ENCODE measurements at regions not wholly inside any gene's neighbourhood (a gene's known extent, or its start where the extent isn't known, plus 50 kb on each side); places are given as distances from the start of the nearest gene placed in this dataset.
A peak's percentile ranks its signal among the peaks of the same experiment; 100 is the strongest.
"Not testable (repeated sequence)": the region's sequence is repeated elsewhere in the genome, so short reads cannot be mapped to it uniquely, and the experiment has no call there.

DNA sequence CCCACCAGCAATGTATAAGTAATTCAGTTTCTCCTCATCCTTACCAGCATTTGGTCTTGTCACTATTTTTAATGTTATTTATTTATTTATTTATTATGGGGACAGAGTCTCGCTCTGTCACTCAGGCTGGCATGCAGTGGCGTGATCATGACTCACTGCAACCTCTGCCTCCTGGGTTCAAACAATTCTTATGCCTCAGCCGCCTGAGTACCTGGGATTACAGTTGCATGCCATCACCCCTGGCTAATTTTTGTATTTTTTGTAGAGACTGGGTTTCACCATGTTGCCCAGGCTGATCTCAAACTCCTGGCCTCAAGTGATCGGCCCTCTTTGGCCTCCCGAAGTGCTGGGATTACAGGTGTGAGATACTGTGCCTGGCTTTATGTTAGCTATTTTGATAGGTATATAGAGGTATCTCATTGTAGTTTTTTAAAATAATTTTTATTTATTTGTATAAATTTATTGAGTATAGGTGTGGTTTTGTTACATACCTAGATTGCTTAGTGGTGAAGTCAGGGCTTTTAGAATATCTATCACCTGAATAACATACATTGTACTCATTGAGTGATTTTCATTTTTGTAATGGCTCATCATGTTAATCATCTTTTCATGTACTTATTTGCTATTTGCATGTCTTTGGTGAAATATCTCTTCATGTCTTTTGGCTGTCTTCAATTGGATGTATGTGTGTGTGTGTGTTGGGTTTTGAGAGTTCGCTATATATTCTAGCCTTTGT is 53.3 kb downstream of the TANC2 start:
- DNase-seq (ENCODE audit: low read depth) = no peak

DNA sequence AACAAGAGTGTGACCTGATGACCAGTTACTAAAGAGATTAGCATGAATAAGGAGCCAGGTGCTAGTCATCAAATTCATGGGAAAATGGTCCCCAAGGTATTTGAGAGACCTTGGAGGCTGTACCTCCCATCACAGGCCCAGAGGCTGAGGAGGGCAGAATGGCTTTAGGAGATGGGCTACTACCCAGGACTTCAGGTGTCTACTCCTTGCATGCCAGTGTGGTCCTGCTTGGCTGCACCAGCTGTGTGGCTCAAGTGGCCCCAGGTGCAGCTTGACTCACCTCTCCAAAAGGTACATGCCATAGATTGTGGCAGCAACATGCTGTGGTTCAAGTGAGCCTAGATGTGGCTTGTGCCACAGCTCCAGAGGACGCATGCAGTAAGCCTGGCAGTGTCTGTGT is 56.5 kb downstream of the TANC2 start:
- no peak for DNase-seq (ENCODE audit: low read depth)

DNA sequence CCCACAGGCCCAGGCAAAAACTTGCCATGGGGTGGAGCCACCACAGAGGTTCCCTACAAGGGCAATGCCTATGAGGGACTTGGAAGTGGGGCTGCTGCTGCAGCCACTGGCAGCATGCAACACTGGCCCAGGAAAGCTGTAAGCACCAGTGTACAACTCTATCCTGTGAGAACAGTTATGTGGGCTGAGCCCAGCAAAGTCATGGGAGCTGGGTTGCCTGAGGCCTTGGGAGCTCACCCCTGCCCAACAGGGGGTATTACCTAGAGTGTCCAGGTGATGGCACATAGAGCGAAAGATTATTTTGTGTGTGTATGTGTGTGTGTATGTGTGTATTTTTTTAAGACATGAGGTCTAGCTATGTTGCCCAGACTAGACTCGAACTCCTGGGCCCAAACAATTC is 57.0 kb downstream of the TANC2 start:
- DNase-seq (ENCODE audit: low read depth) = no peak

DNA sequence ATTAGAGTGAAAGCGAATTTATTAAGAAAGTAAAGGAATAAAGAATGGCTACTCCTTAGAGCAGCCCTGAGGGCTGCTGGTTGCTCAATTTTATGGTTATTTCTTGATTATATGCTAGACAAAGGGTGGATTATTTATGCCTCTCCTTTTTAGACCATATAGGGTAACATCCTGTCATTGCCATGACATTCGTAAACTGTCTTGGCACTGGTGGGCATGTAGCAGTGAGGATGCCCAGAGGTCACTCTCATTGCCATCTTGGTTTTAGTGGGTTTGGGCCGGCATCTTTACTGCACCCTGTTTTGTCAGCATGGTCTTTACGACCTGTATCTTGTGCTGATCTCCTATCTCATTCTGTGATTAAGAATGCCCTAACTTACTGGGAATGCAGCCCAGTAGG is 58.2 kb downstream of the TANC2 start:
- DNase-seq (ENCODE audit: low read depth) = no peak

DNA sequence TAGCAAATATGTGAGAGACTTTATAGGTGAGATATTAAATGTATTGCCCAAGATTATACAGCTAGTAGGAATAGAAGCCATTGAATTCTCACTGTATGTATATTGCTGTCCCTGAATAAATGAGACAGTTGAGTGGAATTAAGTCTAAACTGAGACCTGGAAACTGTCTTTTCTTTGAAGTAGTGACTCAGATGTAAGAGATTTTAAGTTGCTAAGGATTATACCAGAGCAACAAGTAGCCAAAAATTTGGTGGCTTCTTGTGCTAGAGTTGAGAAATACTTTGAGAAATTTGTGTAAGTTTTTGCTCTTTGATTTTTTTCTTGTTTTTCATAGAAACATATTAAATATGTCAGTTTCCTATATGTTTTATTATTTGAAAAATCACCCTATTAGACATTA is 58.7 kb downstream of the TANC2 start:
- no peak for DNase-seq (ENCODE audit: low read depth)

GRCh38 chr17:63025637-63026036 is 59.6 kb downstream of the TANC2 start:
- DNase-seq (ENCODE audit: low read depth) = not testable (repeated sequence)

DNA sequence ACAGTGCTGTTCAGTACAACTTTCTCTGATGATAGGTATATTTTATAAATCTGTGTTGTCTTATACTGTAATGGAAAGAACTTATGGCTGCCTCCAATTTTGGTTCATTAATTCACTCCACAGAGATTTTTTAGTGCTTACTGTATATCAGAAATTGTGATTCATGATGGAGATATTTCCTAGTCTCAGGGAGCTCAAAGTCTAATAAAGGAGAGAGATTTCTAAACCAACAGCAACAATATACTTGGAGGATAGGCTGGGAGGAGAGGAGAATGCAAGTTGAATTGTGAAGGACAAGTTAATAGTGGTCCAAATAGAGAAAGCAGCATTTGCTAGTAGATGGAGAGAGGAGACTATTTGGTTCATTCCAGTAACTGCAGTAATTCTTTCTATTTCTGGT is 63.5 kb downstream of the TANC2 start:
- no peak for DNase-seq (ENCODE audit: low read depth)

DNA sequence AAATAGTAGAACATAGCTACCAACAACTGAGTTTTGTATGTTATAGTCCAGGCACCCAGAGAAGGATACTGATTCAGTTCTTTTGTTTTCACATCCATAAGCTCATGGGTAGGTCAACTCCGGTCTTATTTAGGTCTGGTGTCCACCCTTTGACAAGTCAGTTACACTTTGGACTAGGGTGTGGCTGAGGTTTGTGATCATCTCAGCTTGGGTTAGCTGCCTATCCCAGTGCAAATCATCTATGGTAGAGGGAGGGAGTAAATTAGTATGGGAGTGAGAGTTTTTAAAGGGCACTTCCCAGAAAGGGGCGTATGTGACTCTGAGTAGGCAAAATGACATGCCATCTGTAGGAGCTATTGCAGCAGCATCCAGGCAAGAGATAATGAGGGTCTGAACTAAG is 66.1 kb downstream of the TANC2 start:
- no peak for DNase-seq (ENCODE audit: low read depth)

DNA sequence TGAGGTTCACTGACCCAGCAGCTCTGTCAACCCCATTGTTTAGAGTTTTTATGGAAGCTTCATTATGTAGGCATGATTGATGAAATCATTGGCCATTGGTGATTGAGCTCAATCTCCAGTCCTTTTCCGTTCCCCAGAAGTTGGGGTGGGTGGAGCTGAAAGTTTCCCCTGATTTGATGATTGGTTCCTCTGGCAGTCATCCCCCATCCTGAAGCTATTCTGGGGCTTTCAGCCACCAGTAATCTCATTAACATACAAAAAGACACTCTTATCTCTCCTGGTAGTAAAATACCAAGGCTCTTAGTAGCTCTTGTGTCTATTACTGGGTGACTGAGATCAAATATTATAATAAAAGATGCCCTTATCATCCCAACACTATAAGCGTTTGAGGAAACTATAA is 67.1 kb downstream of the TANC2 start:
- DNase-seq (ENCODE audit: low read depth) = no peak

DNA sequence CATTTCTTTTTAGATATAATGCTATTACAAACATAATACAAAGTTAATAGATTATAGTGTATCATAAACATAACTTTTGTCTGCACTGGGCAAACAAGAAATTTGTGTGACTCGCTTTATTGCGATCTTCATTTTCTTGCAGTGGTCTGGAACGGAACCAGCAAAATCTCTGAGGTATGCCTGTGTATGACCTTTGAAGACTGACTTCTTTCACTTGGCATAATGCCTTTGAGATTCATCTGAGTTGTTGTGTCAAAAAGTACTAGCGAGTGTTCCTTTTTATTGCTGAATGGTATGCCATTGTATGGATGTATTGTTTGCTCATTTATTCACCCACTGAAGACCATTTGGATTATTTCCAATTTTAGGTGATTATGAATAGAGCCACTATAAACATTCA is 69.2 kb downstream of the TANC2 start:
- DNase-seq (ENCODE audit: low read depth) = peak; percentile 67

DNA sequence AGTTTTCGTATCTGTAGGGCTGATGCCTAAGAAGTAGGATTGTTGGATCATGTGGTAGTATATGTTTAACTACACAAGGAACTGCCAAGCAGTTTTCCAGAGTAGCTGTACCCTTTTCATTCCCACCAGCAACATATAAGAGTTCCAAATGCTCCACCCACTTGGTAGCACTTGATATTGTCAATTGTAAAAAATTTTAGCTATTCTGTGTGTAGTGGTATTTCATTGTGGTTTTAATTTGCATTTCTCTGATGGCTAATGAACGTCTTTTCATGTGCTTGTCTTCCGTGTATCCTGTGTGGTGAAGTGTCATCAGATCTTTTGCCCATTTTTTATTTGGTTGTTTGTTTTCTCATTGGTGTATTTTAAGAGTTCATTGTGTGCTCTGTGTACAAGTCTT is 69.7 kb downstream of the TANC2 start:
- no peak for DNase-seq (ENCODE audit: low read depth)

GRCh38 chr17:63039342-63039741 is 73.3 kb downstream of the TANC2 start:
- no peak for DNase-seq (ENCODE audit: low read depth)

GRCh38 chr17:63039899-63040602 is 74.0 kb downstream of the TANC2 start:
- peak; percentile 49 for DNase-seq (ENCODE audit: low read depth)

DNA sequence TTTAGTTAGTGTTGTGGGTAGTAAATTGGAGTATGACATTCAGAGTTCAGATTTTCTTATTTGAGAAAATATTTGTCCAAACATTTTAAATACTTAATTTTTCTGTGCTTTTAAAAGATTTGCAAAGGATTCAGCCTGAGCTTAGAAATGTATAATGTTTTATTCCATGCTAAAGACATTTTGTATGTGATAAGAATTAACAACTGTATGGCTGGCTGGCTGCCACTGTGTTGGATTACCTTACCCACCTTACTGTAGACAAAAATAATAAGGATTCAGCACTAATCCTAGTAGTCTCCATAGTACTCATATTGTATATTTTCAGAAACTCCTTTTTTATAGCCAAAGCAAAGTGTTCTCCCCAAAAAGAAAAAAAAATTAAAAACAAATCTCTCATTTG is 74.8 kb downstream of the TANC2 start:
- DNase-seq (ENCODE audit: low read depth) = no peak

- DNase-seq (ENCODE audit: low read depth) = no peak
These were observed 75.2 kb downstream of the TANC2 start for GRCh38 chr17:63041251-63041650.

DNA sequence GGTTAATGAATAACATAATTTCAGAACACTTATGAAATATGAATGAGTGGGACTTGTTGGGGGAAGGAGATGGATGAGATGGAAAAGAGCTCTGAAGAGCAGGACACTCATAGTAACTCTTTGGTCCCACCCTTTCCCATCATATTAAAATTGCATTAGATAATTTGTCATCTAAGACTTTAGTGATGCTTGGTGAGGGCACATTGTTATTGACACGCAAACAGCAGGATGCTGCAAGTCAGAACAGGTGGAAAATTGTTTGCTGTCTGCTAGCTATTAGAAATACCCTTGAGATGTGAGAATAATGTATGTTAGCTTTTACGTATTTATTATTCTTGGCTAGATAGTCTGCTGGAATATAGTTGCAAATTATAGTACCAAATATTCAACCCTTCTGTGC is 75.7 kb downstream of the TANC2 start:
- no peak for DNase-seq (ENCODE audit: low read depth)

- no peak for DNase-seq (ENCODE audit: low read depth)
These were observed 76.3 kb downstream of the TANC2 start for GRCh38 chr17:63042256-63042812.

DNA sequence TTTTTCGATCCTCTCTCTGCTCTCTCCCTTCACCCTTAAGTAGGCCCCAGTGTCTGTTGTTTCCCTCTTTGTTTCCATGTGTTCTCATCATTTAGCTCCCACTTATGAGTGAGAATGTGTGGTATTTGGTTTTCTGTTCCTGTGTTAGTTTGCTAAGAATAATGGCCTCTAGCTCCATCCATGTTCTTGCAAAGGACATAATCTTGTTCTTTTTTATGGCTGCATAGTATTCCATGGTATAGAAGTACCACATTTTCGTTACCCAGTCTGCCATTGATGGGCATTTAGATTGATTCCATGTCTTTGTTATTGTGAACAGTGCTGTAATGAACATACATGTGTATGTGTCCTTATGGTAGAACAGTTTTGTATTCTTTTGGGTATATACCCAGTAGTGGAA is 91.5 kb downstream of the TANC2 start:
- not testable (repeated sequence) for DNase-seq (ENCODE audit: low read depth)

- DNase-seq (ENCODE audit: low read depth) = no peak
These were observed 100.3 kb downstream of the TANC2 start for GRCh38 chr17:63066158-63066813.

DNA sequence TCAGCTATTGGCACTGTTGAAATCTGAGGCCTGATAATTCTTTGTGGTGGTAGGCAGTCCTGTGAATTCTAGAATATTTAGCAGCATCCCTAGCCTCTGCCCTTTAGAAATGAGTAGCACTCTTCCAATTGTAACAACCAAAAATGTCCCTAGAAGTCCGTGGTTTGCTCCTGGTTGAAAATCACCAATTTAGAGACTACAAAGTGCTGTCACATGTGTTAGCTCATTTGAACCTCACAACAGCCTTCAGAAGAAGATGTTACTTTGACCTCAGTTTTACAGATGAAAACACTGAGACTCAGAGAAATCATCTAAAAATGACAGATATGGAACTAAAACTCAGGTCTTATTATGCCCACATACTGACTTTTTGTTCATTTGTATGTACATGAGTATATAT is 103.2 kb downstream of the TANC2 start:
- DNase-seq (ENCODE audit: low read depth) = no peak

- DNase-seq (ENCODE audit: low read depth) = no peak
These were observed 104.0 kb downstream of the TANC2 start for GRCh38 chr17:63070031-63070430.

DNA sequence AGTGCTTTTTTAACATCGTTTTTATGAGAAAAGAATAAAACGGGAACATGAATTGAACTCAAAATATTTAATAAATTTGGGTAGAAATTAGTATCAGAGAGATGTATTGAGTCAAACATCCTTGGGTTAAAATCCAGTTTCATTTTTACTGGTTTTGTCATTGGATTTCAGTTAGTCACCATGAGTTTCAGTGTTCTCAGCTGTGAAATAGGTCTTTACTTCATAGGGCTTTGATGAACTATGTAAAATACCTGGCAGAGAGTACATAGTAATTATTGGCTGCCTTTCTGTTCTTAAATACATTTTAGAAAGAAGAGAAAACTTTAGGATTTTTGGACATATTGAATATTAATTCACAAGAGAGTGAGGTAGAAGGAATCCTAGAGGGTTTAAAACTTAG is 105.8 kb downstream of the TANC2 start:
- DNase-seq (ENCODE audit: low read depth) = no peak

- no peak for DNase-seq (ENCODE audit: low read depth)
These were observed 109.9 kb downstream of the TANC2 start for GRCh38 chr17:63075969-63076368.

Data from fibroblast of the conjunctiva (primary cell).